ENCODE measurements at regions not wholly inside any gene's neighbourhood (a gene's known extent, or its start where the extent isn't known, plus 50 kb on each side); places are given as distances from the start of the nearest gene placed in this dataset.
"Not testable (repeated sequence)": the region's sequence is repeated elsewhere in the genome, so short reads cannot be mapped to it uniquely, and the experiment has no call there.

- no peak for DNase-seq
These were observed 61.1 kb upstream of the SEM1 start for GRCh38 chr7:96770758-96771157.

GRCh38 chr7:96772139-96772694, 62.6 kb upstream of the SEM1 start:
- DNase-seq, result no peak

GRCh38 chr7:96773483-96773882, 63.8 kb upstream of the SEM1 start:
- no peak for DNase-seq

GRCh38 chr7:96774358-96774757, 64.7 kb upstream of the SEM1 start:
- no peak for DNase-seq

- no peak for DNase-seq
These were observed 65.4 kb upstream of the SEM1 start for GRCh38 chr7:96775046-96775445.

GRCh38 chr7:96778263-96778662, 68.6 kb upstream of the SEM1 start:
- DNase-seq, result no peak

- no peak for DNase-seq
These were observed 72.3 kb upstream of the SEM1 start for GRCh38 chr7:96781919-96782318.

GRCh38 chr7:96782686-96783298, 73.1 kb upstream of the SEM1 start:
- DNase-seq, result not testable (repeated sequence)

GRCh38 chr7:96784597-96784996, 75.0 kb upstream of the SEM1 start:
- no peak for DNase-seq

- no peak for DNase-seq
These were observed 76.8 kb upstream of the SEM1 start for GRCh38 chr7:96786261-96786997.

GRCh38 chr7:96786998-96787395, 77.4 kb upstream of the SEM1 start:
- DNase-seq, result no peak

- no peak for DNase-seq
These were observed 80.3 kb upstream of the SEM1 start for GRCh38 chr7:96789914-96790313.

- no peak for DNase-seq
These were observed 82.5 kb upstream of the SEM1 start for GRCh38 chr7:96792115-96792514.

GRCh38 chr7:96794063-96794462, 84.4 kb upstream of the SEM1 start:
- DNase-seq, result no peak

- DNase-seq, result no peak
These were observed 90.5 kb upstream of the SEM1 start for GRCh38 chr7:96800122-96800521.

GRCh38 chr7:96800824-96801223, 91.2 kb upstream of the SEM1 start:
- DNase-seq, result no peak

- DNase-seq, result no peak
These were observed 109.6 kb upstream of the SEM1 start for GRCh38 chr7:96819111-96819700.

- DNase-seq, result not testable (repeated sequence)
These were observed 111.5 kb upstream of the SEM1 start for GRCh38 chr7:96821131-96821530.

GRCh38 chr7:96822824-96823223, 113.2 kb upstream of the SEM1 start:
- no peak for DNase-seq

- DNase-seq, result no peak
These were observed 113.6 kb upstream of the SEM1 start for GRCh38 chr7:96823274-96823673.

- DNase-seq, result no peak
These were observed 115.0 kb upstream of the SEM1 start for GRCh38 chr7:96824686-96825085.

- no peak for DNase-seq
These were observed 115.6 kb upstream of the SEM1 start for GRCh38 chr7:96825285-96825684.

GRCh38 chr7:96826089-96826488, 116.4 kb upstream of the SEM1 start:
- DNase-seq, result no peak

- DNase-seq, result no peak
These were observed 118.1 kb upstream of the SEM1 start for GRCh38 chr7:96827701-96828100.

All from stimulated activated CD4-positive, alpha-beta T cell treated with anti-CD3 and anti-CD28 coated beads, Interleukin-1b, Interleukin-23, amount 100 ng/mL, for 48 hours (primary cell).